ENCODE measurements at regions not wholly inside any gene's neighbourhood (a gene's known extent, or its start where the extent isn't known, plus 50 kb on each side); places are given as distances from the start of the nearest gene placed in this dataset.

- no peak overlapping the region for H3K4me3 ChIP-seq (ENCODE audit: control insufficient read depth, low read depth, low read length)
- DNase-seq (ENCODE audit: low read depth): no peak
- no peak for TF ChIP-seq CTCF (conservative IDR thresholded peaks at IDR 0.05; ENCODE audit: control insufficient read depth, insufficient read depth, low read depth, low read length)
Observed at GRCh38 chr11:123366924-123367323, 63.1 kb upstream of the GRAMD1B start.

GRCh38 chr11:123365955-123366354 is 64.1 kb upstream of the GRAMD1B start:
- no peak overlapping the region for H3K4me3 ChIP-seq (ENCODE audit: control insufficient read depth, low read depth, low read length)
- no peak for TF ChIP-seq CTCF (conservative IDR thresholded peaks at IDR 0.05; ENCODE audit: control insufficient read depth, insufficient read depth, low read depth, low read length)
- DNase-seq (ENCODE audit: low read depth): no peak

- no peak for TF ChIP-seq CTCF (conservative IDR thresholded peaks at IDR 0.05; ENCODE audit: control insufficient read depth, insufficient read depth, low read depth, low read length)
- no peak for DNase-seq (ENCODE audit: low read depth)
- no peak overlapping the region for H3K4me3 ChIP-seq (ENCODE audit: control insufficient read depth, low read depth, low read length)
Observed at GRCh38 chr11:123364080-123364479, 66.0 kb upstream of the GRAMD1B start.

- DNase-seq (ENCODE audit: low read depth): no peak
- no peak overlapping the region for H3K4me3 ChIP-seq (ENCODE audit: control insufficient read depth, low read depth, low read length)
- no peak for TF ChIP-seq CTCF (conservative IDR thresholded peaks at IDR 0.05; ENCODE audit: control insufficient read depth, insufficient read depth, low read depth, low read length)
Observed at GRCh38 chr11:123363556-123363955, 66.5 kb upstream of the GRAMD1B start.

GRCh38 chr11:123362941-123363340 is 67.1 kb upstream of the GRAMD1B start:
- no peak overlapping the region for H3K4me3 ChIP-seq (ENCODE audit: control insufficient read depth, low read depth, low read length)
- DNase-seq (ENCODE audit: low read depth): no peak
- no peak for TF ChIP-seq CTCF (conservative IDR thresholded peaks at IDR 0.05; ENCODE audit: control insufficient read depth, insufficient read depth, low read depth, low read length)

- TF ChIP-seq CTCF (conservative IDR thresholded peaks at IDR 0.05; ENCODE audit: control insufficient read depth, insufficient read depth, low read depth, low read length): no peak
- DNase-seq (ENCODE audit: low read depth): no peak
- no peak overlapping the region for H3K4me3 ChIP-seq (ENCODE audit: control insufficient read depth, low read depth, low read length)
Observed at GRCh38 chr11:123362186-123362585, 67.9 kb upstream of the GRAMD1B start.

- TF ChIP-seq CTCF (conservative IDR thresholded peaks at IDR 0.05; ENCODE audit: control insufficient read depth, insufficient read depth, low read depth, low read length): no peak
- DNase-seq (ENCODE audit: low read depth): no peak
- no peak overlapping the region for H3K4me3 ChIP-seq (ENCODE audit: control insufficient read depth, low read depth, low read length)
Observed at GRCh38 chr11:123361110-123361509, 69.0 kb upstream of the GRAMD1B start.

All from fibroblast of mammary gland (primary cell).